BLaER1 (cell line): ENCODE measurements at regions not wholly inside any gene's neighbourhood (a gene's known extent, or its start where the extent isn't known, plus 50 kb on each side); places are given as distances from the start of the nearest gene placed in this dataset.
"Not testable (repeated sequence)": the region's sequence is repeated elsewhere in the genome, so short reads cannot be mapped to it uniquely, and the experiment has no call there.

ENCODE experiments used
- H3K27ac ChIP-seq: shearing (Covaris generic); formaldehyde crosslinking; 2 replicates; pipeline ENCODE4 v1.8.1; 2022
- H3K27me3 ChIP-seq: shearing (Covaris generic); formaldehyde crosslinking; 2 replicates; pipeline ENCODE4 v1.8.1; 2022
- H3K36me3 ChIP-seq: shearing (Covaris generic); formaldehyde crosslinking; 2 replicates; pipeline ENCODE4 v1.8.1; 2022
- H3K4me1 ChIP-seq: shearing (Covaris generic); formaldehyde crosslinking; 2 replicates; pipeline ENCODE4 v1.8.1; 2022
- H3K4me2 ChIP-seq: shearing (Covaris generic); formaldehyde crosslinking; 2 replicates; pipeline ENCODE4 v1.8.1; 2022
- H3K4me3 ChIP-seq: shearing (Covaris generic); formaldehyde crosslinking; 2 replicates; pipeline ENCODE4 v1.8.1; 2022
- H3K9ac ChIP-seq: shearing (Covaris generic); formaldehyde crosslinking; 2 replicates; pipeline ENCODE4 v1.8.1; 2022
- H3K9me3 ChIP-seq: shearing (Covaris generic); formaldehyde crosslinking; 2 replicates; pipeline ENCODE4 v1.8.1; 2022
- H4K20me1 ChIP-seq: shearing (Covaris generic); formaldehyde crosslinking; 2 replicates; pipeline ENCODE4 v1.8.1; 2022
- Cebpa-rat ChIP-seq: shearing (Covaris generic); IDR thresholded peaks from 2 replicates; pipeline ENCODE4 v1.8.1; 2022

- Histone ChIP-seq H3K4me2 (peak overlapping the region; percentile 97), H3K9ac (peak overlapping the region; percentile 48; the same call in 1 of the 2 replicates), H3K36me3 (no peaks in the 10 kb centered on the region), H3K27ac (no peak overlapping the region), H3K4me1 (peaks cover 31% of the 10 kb centered on the region), H3K4me3 (peak overlapping the region; percentile 68), H4K20me1 (peaks cover 59% of the 10 kb centered on the region), H3K27me3 (peaks cover 75% of the 10 kb centered on the region), H3K9me3 (peaks cover 11% of the 10 kb centered on the region)
- TF ChIP-seq Cebpa-rat, result no peak
Observed at GRCh38 chr5:42950456-42951292, 89.4 kb downstream of the ANXA2R start.

- Histone ChIP-seq H3K9me3 (peaks cover 11% of the 10 kb centered on the region), H3K9ac (no peak overlapping the region), H4K20me1 (peaks cover 59% of the 10 kb centered on the region), H3K4me1 (peaks cover 31% of the 10 kb centered on the region), H3K4me2 (peak overlapping the region; percentile 97), H3K27me3 (peaks cover 76% of the 10 kb centered on the region), H3K4me3 (peak overlapping the region; percentile 68; the same call in 1 of the 2 replicates), H3K36me3 (no peaks in the 10 kb centered on the region), H3K27ac (no peak overlapping the region)
- TF ChIP-seq Cebpa-rat, result no peak
Observed at GRCh38 chr5:42950116-42950455, 90.0 kb downstream of the ANXA2R start.

GRCh38 chr5:42949348-42950115, 90.6 kb downstream of the ANXA2R start:
- peak overlapping the region; percentile 46 for H3K4me2 ChIP-seq
- H3K9ac ChIP-seq, result no peak overlapping the region
- H4K20me1 ChIP-seq, result peaks cover 59% of the 10 kb centered on the region
- peaks cover 80% of the 10 kb centered on the region for H3K27me3 ChIP-seq
- no peak for TF ChIP-seq Cebpa-rat
- H3K9me3 ChIP-seq, result peaks cover 11% of the 10 kb centered on the region
- 0 out of 2 replicates have a peak overlapping the region, but pooled peaks have one; percentile 12 for H3K4me3 ChIP-seq
- no peak overlapping the region for H3K27ac ChIP-seq
- H3K4me1 ChIP-seq, result peaks cover 31% of the 10 kb centered on the region
- no peaks in the 10 kb centered on the region for H3K36me3 ChIP-seq

- H3K36me3 ChIP-seq, result no peaks in the 10 kb centered on the region
- H3K4me3 ChIP-seq, result 0 out of 2 replicates have a peak overlapping the region, but pooled peaks have one; percentile 12
- no peak overlapping the region for H3K27ac ChIP-seq
- H3K27me3 ChIP-seq, result peaks cover 80% of the 10 kb centered on the region
- peaks cover 11% of the 10 kb centered on the region for H3K9me3 ChIP-seq
- H4K20me1 ChIP-seq, result peaks cover 58% of the 10 kb centered on the region
- no peak for TF ChIP-seq Cebpa-rat
- H3K4me1 ChIP-seq, result peaks cover 34% of the 10 kb centered on the region
- H3K9ac ChIP-seq, result no peak overlapping the region
- peak overlapping the region; percentile 46 for H3K4me2 ChIP-seq
Observed at GRCh38 chr5:42948961-42949347, 91.2 kb downstream of the ANXA2R start.

- no peak overlapping the region for H3K4me2 ChIP-seq
Observed at GRCh38 chr5:42944989-42945388, 95.1 kb downstream of the ANXA2R start.

GRCh38 chr5:42943931-42944631, 96.0 kb downstream of the ANXA2R start:
- H3K27me3 ChIP-seq, result peaks cover 44% of the 10 kb centered on the region
- H3K4me3 ChIP-seq, result no peak overlapping the region
- no peaks in the 10 kb centered on the region for H3K9me3 ChIP-seq
- no peak for TF ChIP-seq Cebpa-rat
- no peaks in the 10 kb centered on the region for H3K36me3 ChIP-seq
- no peak overlapping the region for H3K27ac ChIP-seq
- peaks cover 9% of the 10 kb centered on the region for H4K20me1 ChIP-seq
- no peak overlapping the region for H3K9ac ChIP-seq
- H3K4me2 ChIP-seq, result 0 out of 2 replicates have a peak overlapping the region, but pooled peaks have one; percentile 18
- peaks cover 9% of the 10 kb centered on the region for H3K4me1 ChIP-seq

More at GRCh38 chr5:42944989-42945388, 95.1 kb downstream of the ANXA2R start:
- Histone ChIP-seq H3K36me3 (no peaks in the 10 kb centered on the region), H3K27ac (no peak overlapping the region), H4K20me1 (peaks cover 18% of the 10 kb centered on the region), H3K9me3 (no peaks in the 10 kb centered on the region), H3K9ac (no peak overlapping the region), H3K4me3 (no peak overlapping the region), H3K27me3 (peaks cover 53% of the 10 kb centered on the region), H3K4me1 (peaks cover 16% of the 10 kb centered on the region)
- no peak for TF ChIP-seq Cebpa-rat

- Histone ChIP-seq H3K9ac (no peak overlapping the region), H3K27me3 (peaks cover 25% of the 10 kb centered on the region), H3K9me3 (no peaks in the 10 kb centered on the region), H3K27ac (no peak overlapping the region), H3K4me3 (no peak overlapping the region), H4K20me1 (no peaks in the 10 kb centered on the region), H3K4me1 (0 out of 2 replicates have a peak, but pooled peaks cover 5% of the 10 kb centered on the region), H3K36me3 (no peaks in the 10 kb centered on the region), H3K4me2 (no peak overlapping the region)
- TF ChIP-seq Cebpa-rat, result no peak
Observed at GRCh38 chr5:42940853-42941252, 99.3 kb downstream of the ANXA2R start.

GRCh38 chr5:42932011-42932410, 108.1 kb downstream of the ANXA2R start:
- not testable (repeated sequence) for H3K4me1 ChIP-seq, H3K27ac ChIP-seq, H4K20me1 ChIP-seq, H3K4me3 ChIP-seq, H3K27me3 ChIP-seq, H3K9ac ChIP-seq, H3K36me3 ChIP-seq, H3K4me2 ChIP-seq
- H3K9me3 ChIP-seq, result peaks cover 23% of the 10 kb centered on the region

GRCh38 chr5:42931451-42931850, 108.7 kb downstream of the ANXA2R start:
- H3K4me2 ChIP-seq, H3K36me3 ChIP-seq, H3K27me3 ChIP-seq, H3K27ac ChIP-seq, H3K9ac ChIP-seq, H3K4me1 ChIP-seq, H4K20me1 ChIP-seq, H3K4me3 ChIP-seq: not testable (repeated sequence)
- peaks cover 23% of the 10 kb centered on the region for H3K9me3 ChIP-seq
